Renal cortical epithelial cell (primary cell): ENCODE measurements at regions not wholly inside any gene's neighbourhood (a gene's known extent, or its start where the extent isn't known, plus 50 kb on each side); places are given as distances from the start of the nearest gene placed in this dataset.

Experiments used
- DNase-seq: peaks from one replicate; pipeline ENCODE4 v3.0.0-alpha.2; 2011; ENCODE audit warnings: low read depth

DNA sequence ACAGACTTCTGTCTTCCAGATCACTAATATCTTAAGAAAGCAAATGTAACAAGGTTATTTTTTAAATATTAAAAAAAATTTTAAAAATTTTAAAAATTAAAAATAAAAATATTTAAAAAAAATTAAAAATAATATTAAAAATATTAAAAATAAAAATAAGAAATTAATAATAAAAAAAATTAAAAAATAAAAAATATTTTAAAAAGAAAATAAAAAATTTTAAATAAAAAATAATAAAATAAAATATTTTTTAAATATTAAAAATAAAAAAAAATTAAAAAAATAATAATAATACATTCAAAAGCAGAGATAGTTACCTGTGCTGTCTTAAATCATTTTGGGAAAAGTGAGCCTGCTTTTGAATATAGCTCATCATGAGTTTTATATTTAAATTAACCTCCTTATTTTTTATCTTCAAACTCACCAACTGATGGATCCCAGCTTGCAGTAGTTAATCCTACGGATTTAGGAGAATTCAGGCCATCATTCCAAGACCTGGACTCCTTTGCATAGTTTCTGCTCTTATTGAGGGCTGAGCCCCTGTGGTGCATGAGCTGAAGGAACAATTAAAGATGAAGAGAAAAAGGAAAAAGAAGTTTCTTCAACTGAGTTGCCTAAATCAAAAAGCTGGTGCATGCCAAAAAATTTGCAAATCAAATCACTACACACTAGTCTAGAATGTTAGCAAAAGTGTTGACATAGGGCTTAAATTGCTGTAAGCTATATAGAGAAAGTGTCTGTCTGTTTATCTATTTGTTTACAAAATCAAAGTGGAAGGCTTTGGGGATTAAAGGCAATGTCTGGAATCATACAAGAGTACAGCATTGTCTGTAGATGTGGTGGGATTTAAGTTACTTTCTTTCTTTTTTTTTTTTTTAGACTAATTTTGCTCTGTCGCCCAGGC is 50.5 kb upstream of the ZNF438 start:
- no peak for DNase-seq

DNA sequence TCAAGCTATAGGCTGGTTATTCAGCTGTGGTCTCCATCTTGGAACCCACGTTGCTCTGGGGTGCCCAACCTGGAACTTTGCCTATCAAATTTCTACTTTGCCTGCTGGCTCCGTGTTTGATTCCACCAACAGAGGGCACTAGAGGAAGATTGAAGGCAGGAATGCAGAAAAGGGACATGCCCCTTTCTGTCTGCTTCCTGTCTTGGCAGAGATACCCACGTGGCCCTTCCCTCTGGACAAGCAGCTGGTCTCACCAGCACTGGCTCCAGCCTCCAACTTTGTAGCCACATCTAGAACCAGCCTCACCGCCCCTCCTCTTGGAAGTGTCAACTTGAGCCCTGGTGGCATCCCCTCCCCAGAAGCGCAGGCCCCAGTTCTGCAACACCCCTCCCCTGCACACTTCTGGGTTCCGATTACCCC is 52.1 kb upstream of the ZNF438 start:
- peak; percentile 59 for DNase-seq

GRCh38 chr10:31087011-31087410 is 55.3 kb upstream of the ZNF438 start:
- DNase-seq, result no peak

DNA sequence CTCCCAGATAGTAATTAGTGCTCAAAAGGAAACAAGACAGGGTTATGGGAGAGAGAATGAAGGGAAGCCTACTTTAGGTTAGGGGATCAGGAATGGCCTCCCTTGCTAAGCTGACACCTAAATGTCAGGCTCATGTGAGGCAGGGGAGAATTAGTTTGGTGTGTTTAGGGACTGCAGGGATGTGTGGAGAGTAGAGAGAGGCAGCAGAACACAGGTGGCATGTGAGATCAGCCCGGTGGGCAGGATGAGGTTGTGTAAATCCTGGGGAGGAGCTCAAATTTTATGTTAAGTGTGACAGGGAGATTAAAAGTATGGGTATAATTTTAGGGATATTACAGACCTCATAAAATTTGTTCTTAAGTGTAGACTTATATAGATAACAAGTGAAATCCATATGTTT is 56.2 kb upstream of the ZNF438 start:
- DNase-seq, result no peak

DNA sequence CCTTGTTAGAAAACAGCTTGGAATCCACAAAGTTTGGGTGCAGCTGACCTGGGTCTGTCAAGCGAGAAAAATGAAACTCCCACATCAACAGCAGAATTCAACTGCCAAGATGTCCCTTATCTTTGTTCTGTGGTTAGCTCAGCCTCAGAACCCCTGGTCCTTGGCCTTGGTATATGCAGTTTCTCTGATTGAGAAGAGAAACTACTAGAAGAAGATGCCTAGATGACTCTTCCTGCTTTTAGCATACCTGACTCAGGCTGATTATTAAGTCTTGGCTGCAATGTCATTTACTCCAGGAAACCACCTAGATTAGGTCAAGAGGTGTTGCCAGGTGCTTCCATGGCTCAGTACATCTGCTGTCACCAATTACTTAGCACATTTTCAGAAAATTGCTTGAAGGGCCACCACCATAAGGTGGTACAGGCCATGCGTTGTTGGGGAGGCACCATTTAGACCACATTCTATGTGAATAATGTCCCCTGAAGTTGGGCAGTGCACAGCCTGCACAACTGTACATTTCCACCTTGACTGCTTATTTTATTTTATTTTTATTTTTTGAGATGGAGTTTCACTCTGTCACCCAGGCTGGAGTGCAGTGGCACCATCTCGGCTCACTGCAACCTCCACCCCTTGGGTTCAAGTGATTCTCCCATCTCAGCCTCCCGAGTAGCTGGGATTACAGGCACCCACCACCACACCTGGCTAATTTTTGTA is 59.4 kb upstream of the ZNF438 start:
- DNase-seq, result peak; percentile 33

- DNase-seq, result no peak
Measured at GRCh38 chr10:31095677-31096560, 64.3 kb upstream of the ZNF438 start.

DNA sequence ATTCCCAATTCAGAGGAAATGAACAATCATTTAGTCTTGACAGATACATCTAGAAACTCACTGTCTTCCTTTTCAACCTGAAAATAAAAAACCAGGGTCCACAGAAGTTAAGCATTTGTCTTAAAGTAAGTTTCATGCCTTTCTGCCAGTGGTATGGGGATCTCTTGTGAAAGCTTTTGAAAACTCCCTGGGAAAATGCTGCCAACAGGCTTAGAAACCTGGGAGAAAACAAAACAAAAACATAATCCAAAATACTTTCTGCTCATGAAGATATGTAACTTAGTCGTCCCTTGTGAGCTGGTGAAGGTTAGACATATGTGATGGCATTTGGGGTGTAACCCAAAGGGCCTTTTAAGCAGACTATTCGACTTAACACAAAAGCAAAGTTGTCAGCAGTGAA is 66.4 kb upstream of the ZNF438 start:
- DNase-seq, result no peak

DNA sequence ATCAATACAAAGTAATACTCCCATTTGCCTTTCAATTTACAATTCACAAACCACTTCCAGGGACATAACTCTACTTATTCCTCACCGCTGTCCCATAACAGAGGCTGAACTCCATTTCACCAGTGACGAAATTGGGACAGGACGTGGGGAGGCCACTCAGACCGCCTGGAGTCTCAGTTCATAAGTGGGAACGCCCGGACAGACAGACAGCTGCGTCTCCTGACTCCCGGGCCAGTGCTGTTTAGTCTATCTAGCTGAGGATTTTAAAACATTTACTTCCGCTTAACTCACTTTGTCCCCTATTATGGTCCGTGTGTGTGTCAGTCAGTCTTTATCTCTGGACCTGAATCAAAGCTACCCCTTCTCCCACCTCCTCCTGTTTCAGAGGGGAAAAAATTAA is 67.4 kb upstream of the ZNF438 start:
- DNase-seq, result no peak

- peak; percentile 96 for DNase-seq
Measured at GRCh38 chr10:31099664-31100063, 68.0 kb upstream of the ZNF438 start.

- peak; percentile 97 for DNase-seq
Measured at GRCh38 chr10:31100115-31100601, 68.5 kb upstream of the ZNF438 start.

- no peak for DNase-seq
Measured at GRCh38 chr10:31100662-31101061, 69.0 kb upstream of the ZNF438 start.

- DNase-seq, result peak; percentile 99
Measured at GRCh38 chr10:31101123-31101522, 69.5 kb upstream of the ZNF438 start.

GRCh38 chr10:31102421-31102820 is 70.8 kb upstream of the ZNF438 start:
- peak; percentile 49 for DNase-seq

DNA sequence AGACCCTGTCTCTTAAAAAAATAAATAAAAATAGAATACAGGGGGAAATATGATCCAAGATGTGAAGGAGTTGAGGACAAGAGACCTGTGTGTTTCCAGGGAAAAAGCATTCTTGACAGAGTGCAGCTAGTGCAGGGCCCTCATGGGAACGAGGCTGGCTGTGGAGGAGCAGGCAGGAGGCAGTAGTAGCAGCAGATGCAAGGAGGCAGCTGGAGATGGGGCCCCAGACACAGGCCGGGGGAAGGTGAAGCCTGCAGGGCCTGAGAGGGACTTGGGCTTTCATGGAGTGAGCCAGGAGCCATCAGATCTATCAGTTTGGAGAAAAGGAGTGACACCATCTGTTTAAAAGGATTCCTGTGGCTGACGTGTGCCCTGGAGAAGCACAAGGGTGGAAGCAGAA is 71.4 kb upstream of the ZNF438 start:
- no peak for DNase-seq

- DNase-seq, result no peak
Measured at GRCh38 chr10:31112961-31113360, 81.3 kb upstream of the ZNF438 start.

GRCh38 chr10:31116226-31116625 is 84.6 kb upstream of the ZNF438 start:
- DNase-seq, result no peak

DNA sequence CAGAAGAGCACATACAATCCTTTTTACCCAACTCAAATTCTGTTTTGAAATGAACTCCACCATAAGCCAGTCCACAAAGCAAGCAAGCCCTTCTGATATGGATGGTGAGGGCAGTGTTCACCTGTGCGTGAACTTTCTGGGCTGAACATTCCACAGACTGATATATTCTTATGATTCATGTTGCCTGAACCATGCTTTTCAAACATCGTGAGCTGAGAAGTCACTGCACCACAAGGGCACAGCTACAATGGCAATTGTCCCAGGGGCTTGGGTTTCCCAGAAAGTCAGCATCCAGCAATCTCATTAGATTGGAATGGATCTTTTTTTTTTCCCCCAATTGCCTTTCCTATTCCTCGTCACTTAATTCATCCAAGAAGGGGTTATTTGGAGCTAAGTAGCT is 86.9 kb upstream of the ZNF438 start:
- peak; percentile 81 for DNase-seq

GRCh38 chr10:31120392-31120791 is 88.7 kb upstream of the ZNF438 start:
- no peak for DNase-seq

DNA sequence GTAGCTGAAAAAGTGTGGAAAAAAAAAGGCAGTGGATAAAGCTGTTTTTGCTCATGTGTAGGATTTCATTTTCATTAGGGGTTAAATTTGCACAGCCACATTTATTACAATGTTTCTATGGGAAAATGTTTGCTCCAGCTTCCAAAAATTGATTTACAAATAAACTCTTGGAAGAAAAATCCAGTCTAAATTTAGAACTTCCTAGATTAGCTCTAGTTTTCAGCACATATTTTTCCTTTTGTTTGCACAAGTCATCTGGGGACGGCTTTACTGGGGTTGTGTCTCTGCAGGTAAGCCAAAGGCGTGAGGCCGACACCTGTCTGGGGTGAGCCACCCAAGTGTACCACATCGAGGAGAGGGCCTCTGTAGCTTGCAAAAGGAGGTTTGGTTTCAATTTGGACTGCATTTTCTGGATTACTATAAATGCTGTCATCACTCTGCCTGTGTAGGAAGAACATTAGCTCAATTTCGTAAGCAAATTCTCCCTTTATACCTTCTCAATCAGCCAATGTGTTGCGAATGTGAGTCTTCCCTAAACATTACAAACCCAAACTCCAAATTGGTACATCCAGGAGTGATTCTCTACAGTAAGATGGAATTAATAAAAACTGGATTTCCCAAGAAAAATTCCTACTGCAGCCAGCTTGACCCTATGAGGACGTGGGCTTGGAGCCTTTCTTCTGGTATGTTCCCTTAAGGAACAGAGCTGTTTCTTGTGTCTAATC is 89.5 kb upstream of the ZNF438 start:
- DNase-seq, result no peak

DNA sequence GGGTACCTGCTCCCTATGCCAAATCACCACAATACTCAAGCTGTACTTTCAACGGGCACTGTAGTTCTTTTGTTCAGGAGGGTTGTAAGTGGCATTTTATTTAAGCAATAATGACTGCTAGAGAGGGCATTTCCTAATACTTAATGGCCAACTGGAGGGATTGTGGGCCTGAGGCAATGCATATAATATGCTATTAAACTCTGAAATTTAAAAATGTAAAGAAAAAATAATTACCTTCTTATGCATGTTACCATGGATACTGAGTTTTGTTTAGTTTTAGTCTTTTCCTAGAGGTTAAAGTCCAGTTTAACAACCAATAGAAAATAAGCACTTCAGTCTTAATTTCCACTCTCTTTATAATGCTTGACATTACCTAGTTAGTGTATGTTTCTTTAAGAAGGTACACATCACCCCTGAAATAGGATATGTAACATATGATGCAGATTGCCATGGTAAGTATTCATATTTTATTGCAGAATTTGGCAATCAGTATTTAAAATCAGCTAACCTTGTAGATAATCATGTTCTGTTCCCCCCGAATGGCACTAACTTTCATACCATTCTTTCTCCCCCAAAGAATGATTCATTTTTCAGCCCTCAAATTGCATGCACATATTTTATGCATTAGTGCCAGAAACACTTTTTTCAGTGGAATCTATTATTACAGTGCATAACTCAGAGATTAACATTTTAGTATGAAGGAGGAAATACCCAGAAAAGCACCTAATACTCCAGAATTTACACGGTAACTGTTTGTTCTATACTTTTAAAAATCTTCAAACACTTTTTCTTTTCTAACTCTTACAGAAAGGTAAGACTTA is 90.3 kb upstream of the ZNF438 start:
- no peak for DNase-seq
